IPS DF 19.7 (cell line): ENCODE measurements at regions not wholly inside any gene's neighbourhood (a gene's known extent, or its start where the extent isn't known, plus 50 kb on each side); places are given as distances from the start of the nearest gene placed in this dataset.

ENCODE experiments used
- DNase-seq: peaks from one replicate; pipeline ENCODE4 v3.0.0-alpha.2; 2013; ENCODE audit warnings: low read depth, low spot score

GRCh38 chr5:89473196-89473595 is 590.2 kb upstream of the MEF2C start:
- DNase-seq, result no peak

- DNase-seq, result no peak
Measured at GRCh38 chr5:89471541-89471940, 588.6 kb upstream of the MEF2C start.

- no peak for DNase-seq
Measured at GRCh38 chr5:89471115-89471514, 588.1 kb upstream of the MEF2C start.

GRCh38 chr5:89470658-89471057 is 587.7 kb upstream of the MEF2C start:
- no peak for DNase-seq

- no peak for DNase-seq
Measured at GRCh38 chr5:89458332-89458656, 575.3 kb upstream of the MEF2C start.

GRCh38 chr5:89457411-89458331 is 574.7 kb upstream of the MEF2C start:
- no peak for DNase-seq

DNA sequence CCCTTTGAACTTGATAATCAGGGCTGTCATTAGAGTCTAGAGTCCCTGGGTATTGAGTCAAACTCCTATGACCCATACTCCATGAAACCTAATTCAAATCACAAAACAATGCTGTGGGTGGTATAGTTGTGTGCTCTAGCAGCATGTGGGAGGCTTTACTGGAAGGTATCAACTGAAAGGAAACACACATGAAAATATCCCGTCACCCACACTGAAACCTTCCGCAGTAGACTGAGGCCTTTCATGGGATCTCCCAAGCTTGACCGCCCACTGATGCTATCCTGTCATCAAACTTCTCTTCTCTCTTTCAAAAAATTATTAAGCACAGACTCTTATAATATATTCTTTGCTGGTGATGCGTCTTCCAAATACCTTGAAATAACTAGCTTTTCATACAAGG is 569.1 kb upstream of the MEF2C start:
- DNase-seq, result no peak

DNA sequence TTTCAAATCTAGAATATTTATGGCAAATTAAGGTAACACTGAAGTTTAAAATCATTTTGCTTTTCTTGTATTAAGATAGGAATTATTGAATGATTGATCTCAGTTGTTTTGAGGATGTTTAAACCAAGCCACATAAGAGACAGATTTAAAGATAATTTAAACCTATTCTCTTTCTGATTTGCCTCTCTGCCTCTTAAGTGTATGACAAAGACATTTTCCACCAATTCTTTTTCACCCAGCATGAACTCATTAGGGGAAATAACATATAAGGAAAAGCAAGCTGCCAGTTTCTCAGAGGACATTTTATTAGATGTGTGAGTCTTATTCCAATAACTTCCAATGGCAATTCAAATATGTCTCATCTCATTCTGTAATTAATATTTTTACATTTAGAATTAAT is 568.3 kb upstream of the MEF2C start:
- DNase-seq, result no peak

DNA sequence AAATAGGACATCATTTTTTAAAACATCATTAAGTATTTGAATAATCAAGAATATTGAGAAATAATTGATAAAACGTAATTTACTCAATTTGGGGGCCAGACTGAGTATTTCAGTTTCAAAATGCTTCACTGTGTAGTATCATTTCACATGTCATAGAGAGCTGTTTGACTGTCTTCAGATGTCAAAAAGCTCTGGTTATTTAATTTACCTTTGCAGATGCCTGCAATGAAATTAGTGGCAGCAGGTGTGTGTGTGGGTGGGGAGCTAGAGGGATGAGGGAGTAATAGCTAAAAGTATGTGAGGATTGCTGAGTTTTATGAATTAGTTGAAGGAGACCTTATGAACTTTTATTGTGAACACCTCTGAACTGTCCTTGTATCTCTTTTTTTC is 567.2 kb upstream of the MEF2C start:
- DNase-seq, result no peak

DNA sequence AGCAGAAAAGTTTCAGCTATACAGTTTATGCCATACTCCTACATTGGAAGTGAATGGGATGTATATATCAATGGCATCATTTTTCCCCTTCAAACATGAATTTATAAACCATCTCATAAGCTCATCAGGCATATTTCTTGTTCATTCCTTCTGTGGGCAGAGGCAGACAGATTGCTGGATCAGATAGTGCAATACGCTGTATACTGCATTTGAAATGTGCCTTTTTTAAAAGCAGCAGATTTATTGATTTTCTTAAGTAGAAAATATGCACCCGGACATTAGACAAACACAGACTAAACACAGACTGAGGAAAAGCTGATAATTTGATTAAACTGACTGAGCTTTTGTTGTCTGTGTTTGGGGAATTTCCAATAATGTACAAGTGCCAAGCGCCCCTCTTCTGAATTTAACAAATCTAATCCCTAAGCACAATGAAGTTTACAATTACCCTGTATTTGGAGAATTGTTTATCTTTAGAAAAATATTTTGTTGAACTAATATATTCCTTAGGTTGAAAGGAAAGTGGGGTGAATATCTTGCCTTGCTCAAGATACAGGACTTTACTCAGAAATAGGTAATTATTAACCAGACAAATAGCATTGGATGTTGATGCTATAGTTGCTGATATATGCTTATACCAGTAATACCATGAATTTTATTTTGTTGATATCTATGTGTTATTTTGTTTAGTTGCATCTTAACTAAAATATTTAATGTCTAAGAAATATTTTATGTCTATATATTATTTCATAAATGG is 566.6 kb upstream of the MEF2C start:
- DNase-seq, result no peak

- DNase-seq, result no peak
Measured at GRCh38 chr5:89447027-89447426, 564.0 kb upstream of the MEF2C start.

- no peak for DNase-seq
Measured at GRCh38 chr5:89445106-89445745, 562.2 kb upstream of the MEF2C start.

- DNase-seq, result no peak
Measured at GRCh38 chr5:89444088-89444487, 561.1 kb upstream of the MEF2C start.

GRCh38 chr5:89443508-89443907 is 560.5 kb upstream of the MEF2C start:
- DNase-seq, result no peak

DNA sequence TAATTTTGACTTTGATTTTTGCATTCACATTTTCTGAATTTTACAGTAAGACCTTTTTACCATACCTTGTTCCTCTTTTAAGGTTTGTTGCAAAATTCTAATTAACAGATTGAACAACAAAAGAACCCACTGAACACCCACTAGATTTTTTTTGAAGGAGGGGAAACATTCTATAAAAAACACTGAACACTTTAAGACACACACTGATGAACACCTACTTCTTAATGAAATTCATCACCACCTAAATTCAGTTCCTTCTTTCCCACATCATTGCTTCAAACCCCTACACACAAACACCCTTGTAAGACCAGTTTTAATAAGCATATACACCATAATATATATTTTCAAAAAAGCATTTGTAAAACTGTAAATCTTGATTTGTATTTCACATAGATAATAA is 559.0 kb upstream of the MEF2C start:
- DNase-seq, result no peak

DNA sequence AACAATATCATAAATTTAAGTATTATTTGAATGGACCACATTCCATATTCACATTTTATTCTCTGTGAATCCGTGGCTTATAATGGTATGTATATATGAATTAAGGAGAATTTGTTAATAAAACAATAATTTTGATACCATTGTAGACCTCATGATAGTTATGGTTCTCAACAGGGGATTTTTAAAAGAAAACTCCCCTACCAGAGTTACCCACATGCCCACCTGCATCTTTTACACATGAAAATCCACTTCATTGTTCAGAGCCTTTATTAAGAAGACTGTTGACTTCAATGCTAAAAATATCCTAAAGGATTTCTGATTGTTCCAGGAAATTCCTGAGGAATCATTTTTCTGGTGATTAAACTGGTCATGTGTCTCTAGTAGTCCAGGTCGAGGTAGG is 557.7 kb upstream of the MEF2C start:
- DNase-seq, result no peak

- DNase-seq, result no peak
Measured at GRCh38 chr5:89437450-89438435, 554.8 kb upstream of the MEF2C start.

DNA sequence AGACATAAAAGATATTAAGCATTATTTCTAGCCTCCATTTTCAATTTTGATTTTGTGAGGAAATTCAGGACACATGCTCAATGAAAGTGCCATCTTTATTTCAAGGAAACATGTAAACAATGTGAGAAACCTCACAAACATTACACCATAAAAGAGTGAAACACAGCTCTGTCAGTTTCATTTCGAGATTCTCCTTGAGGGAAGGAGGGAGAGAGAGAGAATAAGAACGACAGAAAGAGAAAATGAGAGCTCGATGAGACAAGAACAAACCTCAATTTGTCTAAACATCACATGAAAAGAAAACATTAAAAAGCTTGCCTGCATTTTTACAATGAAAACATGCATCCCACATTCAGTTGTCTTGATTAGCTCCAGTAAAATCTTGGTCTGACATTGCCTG is 553.5 kb upstream of the MEF2C start:
- DNase-seq, result no peak

DNA sequence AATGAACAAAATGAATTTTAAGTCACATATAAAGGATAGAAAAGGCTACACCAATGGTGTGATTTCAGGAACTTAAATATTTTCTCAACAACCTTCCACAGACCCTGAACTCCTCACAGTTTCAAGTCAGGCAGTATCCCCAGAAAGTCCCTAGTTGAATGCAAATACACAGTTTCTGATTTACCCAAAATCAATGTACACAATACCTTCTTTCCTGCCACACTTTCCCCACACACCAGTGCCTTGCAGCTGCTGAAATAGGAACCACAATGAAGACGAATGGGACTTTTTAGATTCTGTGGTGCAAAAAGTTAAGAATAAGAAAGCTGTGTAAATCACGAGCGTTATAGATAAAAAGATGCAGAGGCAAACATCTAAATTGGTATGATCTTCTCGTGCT is 552.4 kb upstream of the MEF2C start:
- DNase-seq, result no peak

GRCh38 chr5:89428624-89429023 is 545.6 kb upstream of the MEF2C start:
- no peak for DNase-seq

DNA sequence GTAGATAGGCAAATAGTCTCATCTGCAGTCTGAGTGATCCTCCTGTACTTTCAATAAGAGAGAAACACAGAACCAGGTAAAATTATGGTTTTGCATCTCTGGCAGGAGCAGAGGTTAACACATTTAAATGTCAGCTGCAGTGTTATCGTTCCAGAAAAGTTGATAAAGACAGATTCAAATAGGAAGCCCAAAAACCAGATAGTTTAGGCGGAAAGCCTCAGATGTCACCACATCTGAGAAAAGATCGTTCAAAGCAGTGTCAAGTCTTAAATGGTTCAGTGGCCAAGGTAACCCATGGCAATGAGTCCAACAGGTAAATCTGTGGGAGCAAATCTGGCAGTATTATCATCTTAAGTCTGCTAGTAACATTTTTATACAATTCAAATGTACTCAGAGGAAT is 542.1 kb upstream of the MEF2C start:
- DNase-seq, result no peak
